LNCaP clone FGC (cell line): ENCODE measurements at regions not wholly inside any gene's neighbourhood (a gene's known extent, or its start where the extent isn't known, plus 50 kb on each side); places are given as distances from the start of the nearest gene placed in this dataset.

Experiments used
- DNase-seq: peaks from one replicate; pipeline ENCODE4 v3.0.0-alpha.2; 2011; ENCODE audit warnings: low read depth
- H3K4me3 ChIP-seq: 2 replicates; pipeline ENCODE4 v1.5.1; 2011; ENCODE audit warnings: mild to moderate bottlenecking, low read depth, low read length, control low read depth
- TF ChIP-seq, protein P1 (sequence below): IDR thresholded peaks from 2 replicates; pipeline ENCODE4 v1.5.1; 2012; ENCODE audit warnings: mild to moderate bottlenecking; ENCODE audit not compliant: control insufficient read depth, insufficient read depth; ENCODE audit errors: extremely low read depth

DNA sequence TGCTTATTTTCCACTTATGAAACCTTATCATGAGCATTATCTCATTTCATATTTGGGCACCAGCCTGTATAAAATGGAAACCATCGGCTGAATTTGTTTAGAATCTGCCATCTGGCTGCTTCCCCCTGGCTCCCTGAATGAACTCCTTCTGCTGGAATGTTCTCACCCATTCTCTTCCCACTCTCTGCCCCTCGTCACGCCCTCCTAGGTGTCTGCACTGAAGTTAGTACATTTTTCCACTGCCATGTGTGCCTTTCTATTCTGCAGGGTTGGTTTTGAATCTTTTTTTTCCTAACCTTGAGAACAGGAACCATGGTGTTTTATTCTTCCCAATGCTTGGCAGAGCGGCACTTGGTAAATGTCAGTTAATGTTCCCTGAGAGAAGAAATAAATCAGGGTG lies 359.7 kb downstream of the MLLT3 start:
- DNase-seq, result no peak
- TF ChIP-seq, protein P1, sequence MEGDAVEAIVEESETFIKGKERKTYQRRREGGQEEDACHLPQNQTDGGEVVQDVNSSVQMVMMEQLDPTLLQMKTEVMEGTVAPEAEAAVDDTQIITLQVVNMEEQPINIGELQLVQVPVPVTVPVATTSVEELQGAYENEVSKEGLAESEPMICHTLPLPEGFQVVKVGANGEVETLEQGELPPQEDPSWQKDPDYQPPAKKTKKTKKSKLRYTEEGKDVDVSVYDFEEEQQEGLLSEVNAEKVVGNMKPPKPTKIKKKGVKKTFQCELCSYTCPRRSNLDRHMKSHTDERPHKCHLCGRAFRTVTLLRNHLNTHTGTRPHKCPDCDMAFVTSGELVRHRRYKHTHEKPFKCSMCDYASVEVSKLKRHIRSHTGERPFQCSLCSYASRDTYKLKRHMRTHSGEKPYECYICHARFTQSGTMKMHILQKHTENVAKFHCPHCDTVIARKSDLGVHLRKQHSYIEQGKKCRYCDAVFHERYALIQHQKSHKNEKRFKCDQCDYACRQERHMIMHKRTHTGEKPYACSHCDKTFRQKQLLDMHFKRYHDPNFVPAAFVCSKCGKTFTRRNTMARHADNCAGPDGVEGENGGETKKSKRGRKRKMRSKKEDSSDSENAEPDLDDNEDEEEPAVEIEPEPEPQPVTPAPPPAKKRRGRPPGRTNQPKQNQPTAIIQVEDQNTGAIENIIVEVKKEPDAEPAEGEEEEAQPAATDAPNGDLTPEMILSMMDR, result no peak
- no peak overlapping the region for H3K4me3 ChIP-seq

DNA sequence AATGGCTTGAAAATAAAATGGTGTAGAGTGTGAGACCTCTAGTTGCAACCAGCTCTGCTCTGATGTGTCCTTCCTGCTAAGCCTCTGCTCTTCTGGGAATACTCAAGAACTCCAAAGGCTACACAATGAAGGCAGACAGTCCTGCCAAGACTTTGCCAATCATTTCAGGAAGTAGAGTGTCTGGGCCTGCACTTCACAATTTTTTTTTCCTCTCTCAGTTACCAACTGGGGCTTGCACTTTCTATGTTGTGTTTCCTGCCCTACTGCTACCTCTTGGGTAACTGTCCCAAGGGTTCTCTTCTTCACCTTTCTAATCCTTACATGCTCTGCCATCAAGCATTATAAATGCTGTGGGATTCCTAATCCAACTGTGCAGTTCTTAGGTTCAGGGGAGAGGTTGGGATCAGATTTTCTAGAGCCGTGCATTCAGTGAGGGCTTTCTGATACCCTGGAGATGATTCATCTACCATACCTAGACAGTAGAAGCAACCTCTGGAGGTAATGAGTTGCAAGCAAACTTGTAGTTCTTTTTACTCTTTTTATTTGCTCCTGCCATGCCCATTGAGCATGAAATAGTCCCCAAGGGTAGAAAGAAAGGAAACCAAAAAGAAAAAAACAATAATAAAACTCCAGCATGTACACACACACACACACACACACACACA lies 365.9 kb downstream of the MLLT3 start:
- TF ChIP-seq, protein P1, result no peak
- no peak for DNase-seq
- no peak overlapping the region for H3K4me3 ChIP-seq

DNA sequence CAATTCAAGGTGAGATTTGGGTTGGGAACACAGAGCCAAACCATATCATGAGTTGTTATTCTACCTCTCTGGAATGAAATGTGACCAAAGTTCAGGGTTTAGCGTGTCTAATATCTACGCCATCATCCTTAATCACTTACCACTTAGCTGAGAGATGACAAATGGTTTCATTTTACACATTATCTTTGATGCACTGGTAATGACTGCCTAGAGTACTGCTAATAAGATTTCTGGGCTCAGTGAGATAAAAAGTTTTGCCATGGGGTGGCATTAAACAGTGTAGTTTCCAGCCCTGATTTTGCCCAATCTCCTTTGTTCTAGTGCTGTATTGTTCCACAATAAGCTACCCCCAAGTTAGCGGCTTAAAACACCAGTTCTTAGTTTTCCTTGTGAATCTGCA lies 367.2 kb downstream of the MLLT3 start:
- H3K4me3 ChIP-seq, result no peak overlapping the region
- no peak for DNase-seq
- TF ChIP-seq, protein P1, result no peak

DNA sequence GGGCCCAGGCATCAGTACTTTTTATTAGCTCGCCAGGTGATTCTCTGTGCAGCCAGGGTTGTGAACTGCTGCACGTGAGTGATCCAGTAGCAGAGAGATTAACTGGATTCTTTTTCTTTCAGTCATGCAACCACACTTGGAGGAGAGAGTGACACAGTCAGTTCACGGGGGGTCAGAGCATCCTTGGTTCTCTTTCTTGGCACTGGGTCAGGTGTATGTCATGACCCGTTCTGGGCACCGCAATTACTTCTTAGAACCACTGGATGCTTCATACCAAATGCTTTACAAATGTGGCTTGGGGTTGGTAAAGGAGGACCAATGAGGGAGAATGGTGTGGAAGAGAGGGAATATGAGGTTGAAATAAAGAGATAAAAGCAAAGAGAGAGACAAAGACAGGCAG lies 368.7 kb downstream of the MLLT3 start:
- no peak overlapping the region for H3K4me3 ChIP-seq
- DNase-seq, result no peak

DNA sequence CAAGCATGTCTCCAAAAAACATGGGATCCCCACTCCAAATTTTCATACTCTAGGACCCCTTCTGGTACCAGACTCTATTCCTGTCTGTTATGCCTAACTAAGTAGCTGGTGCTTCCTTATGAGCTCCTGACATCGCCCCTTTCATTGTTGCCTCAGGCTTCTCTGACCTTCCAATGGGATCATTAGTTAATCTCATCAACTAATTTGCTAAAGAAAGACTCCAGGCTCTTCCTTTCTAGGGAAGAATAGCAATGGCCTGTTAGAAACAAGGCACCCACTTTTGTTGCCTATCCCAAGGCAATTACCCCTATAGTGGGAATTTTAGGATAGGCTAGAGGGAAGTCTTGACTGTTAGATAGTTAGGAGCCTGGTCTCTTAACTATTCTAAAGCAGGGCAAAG lies 369.5 kb downstream of the MLLT3 start:
- TF ChIP-seq, protein P1, result no peak
- DNase-seq, result no peak
- H3K4me3 ChIP-seq, result no peak overlapping the region

More for the DNA sequence above, 368.7 kb downstream of the MLLT3 start:
- TF ChIP-seq, protein P1, result no peak

DNA sequence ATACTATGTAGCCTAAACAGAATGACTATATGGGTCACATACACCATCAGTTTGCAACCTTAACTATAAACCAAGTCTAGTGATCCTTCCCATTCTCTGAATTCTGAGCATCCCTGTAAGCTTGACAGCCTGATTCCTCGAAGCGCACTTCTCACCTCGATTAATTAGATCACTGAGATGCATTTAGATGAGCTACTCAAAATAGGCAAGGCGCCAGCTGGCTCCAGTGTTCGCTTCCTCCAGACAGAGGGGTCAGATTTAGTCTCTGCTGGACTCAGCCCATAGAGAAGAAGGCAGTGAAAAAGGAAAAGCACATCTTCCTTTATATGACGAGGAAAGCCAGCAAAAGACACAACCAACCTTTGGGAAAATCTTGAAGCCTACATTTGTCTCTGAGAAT lies 371.5 kb downstream of the MLLT3 start:
- H3K4me3 ChIP-seq, result no peak overlapping the region
- no peak for DNase-seq
- TF ChIP-seq, protein P1, result no peak

DNA sequence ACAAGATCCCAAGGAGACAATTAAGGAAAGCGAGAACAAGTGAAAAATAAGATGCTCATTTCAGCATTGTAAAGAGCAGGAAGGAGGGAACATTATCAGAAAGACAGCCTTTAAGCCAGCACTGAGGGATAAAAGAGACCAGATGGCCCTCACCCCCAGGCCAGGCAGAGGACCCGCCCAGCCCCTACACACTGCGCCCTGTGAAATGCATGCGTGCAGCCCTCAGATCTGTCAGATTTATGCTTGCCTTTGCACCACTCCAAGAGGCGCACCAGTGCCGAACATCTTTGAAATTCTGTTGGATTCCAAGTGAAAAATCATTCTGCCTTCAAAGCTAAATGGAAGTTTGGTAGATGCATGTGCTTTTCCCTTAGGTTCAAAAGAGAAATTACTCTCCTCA lies 378.0 kb downstream of the MLLT3 start:
- TF ChIP-seq, protein P1, result no peak
- H3K4me3 ChIP-seq, result no peak overlapping the region
- DNase-seq, result no peak
